ENCODE measurements at regions not wholly inside any gene's neighbourhood (a gene's known extent, or its start where the extent isn't known, plus 50 kb on each side); places are given as distances from the start of the nearest gene placed in this dataset.

- DNase-seq (ENCODE audit: low read depth): no peak
- TF ChIP-seq CTCF (conservative IDR thresholded peaks at IDR 0.05; ENCODE audit: low read depth, low read length): no peak
- H3K4me3 ChIP-seq (ENCODE audit: low read depth, low read length): no peak overlapping the region
Observed at GRCh38 chr6:77205936-77206335, 257.4 kb downstream of the HTR1B start.

GRCh38 chr6:77204555-77204954 lies 258.7 kb downstream of the HTR1B start:
- no peak for TF ChIP-seq CTCF (conservative IDR thresholded peaks at IDR 0.05; ENCODE audit: low read depth, low read length)
- no peak overlapping the region for H3K4me3 ChIP-seq (ENCODE audit: low read depth, low read length)
- no peak for DNase-seq (ENCODE audit: low read depth)

GRCh38 chr6:77183447-77183846 lies 279.8 kb downstream of the HTR1B start:
- no peak overlapping the region for H3K4me3 ChIP-seq (ENCODE audit: low read depth, low read length)
- no peak for DNase-seq (ENCODE audit: low read depth)
- TF ChIP-seq CTCF (conservative IDR thresholded peaks at IDR 0.05; ENCODE audit: low read depth, low read length): no peak

GRCh38 chr6:77181749-77182148 lies 281.5 kb downstream of the HTR1B start:
- DNase-seq (ENCODE audit: low read depth): no peak
- H3K4me3 ChIP-seq (ENCODE audit: low read depth, low read length): no peak overlapping the region
- TF ChIP-seq CTCF (conservative IDR thresholded peaks at IDR 0.05; ENCODE audit: low read depth, low read length): no peak

GRCh38 chr6:77180326-77180725 lies 283.0 kb downstream of the HTR1B start:
- H3K4me3 ChIP-seq (ENCODE audit: low read depth, low read length): no peak overlapping the region
- TF ChIP-seq CTCF (conservative IDR thresholded peaks at IDR 0.05; ENCODE audit: low read depth, low read length): no peak
- peak; percentile 30 for DNase-seq (ENCODE audit: low read depth)

- TF ChIP-seq CTCF (conservative IDR thresholded peaks at IDR 0.05; ENCODE audit: low read depth, low read length): no peak
- DNase-seq (ENCODE audit: low read depth): peak; percentile 79
- H3K4me3 ChIP-seq (ENCODE audit: low read depth, low read length): no peak overlapping the region
Observed at GRCh38 chr6:77178821-77179220, 284.5 kb downstream of the HTR1B start.

- no peak overlapping the region for H3K4me3 ChIP-seq (ENCODE audit: low read depth, low read length)
- no peak for TF ChIP-seq CTCF (conservative IDR thresholded peaks at IDR 0.05; ENCODE audit: low read depth, low read length)
- no peak for DNase-seq (ENCODE audit: low read depth)
Observed at GRCh38 chr6:77177470-77177869, 285.8 kb downstream of the HTR1B start.
